Epidermal melanocyte (primary cell): ENCODE measurements at regions not wholly inside any gene's neighbourhood (a gene's known extent, or its start where the extent isn't known, plus 50 kb on each side); places are given as distances from the start of the nearest gene placed in this dataset.

Experiments
- DNase-seq: peaks from one replicate; pipeline ENCODE4 v3.0.0; 2011; ENCODE audit warnings: low spot score; ENCODE audit not compliant: insufficient read length

- DNase-seq: no peak
Measured at GRCh38 chr1:115423776-115424175, 85.7 kb upstream of the NGF start.

GRCh38 chr1:115419571-115419970, 81.5 kb upstream of the NGF start:
- no peak for DNase-seq

- DNase-seq: no peak
Measured at GRCh38 chr1:115413621-115414020, 75.6 kb upstream of the NGF start.

GRCh38 chr1:115413208-115413607, 75.2 kb upstream of the NGF start:
- DNase-seq: no peak

- no peak for DNase-seq
Measured at GRCh38 chr1:115412733-115413132, 74.7 kb upstream of the NGF start.

GRCh38 chr1:115412286-115412685, 74.2 kb upstream of the NGF start:
- no peak for DNase-seq

GRCh38 chr1:115411371-115412063, 73.5 kb upstream of the NGF start:
- DNase-seq: no peak

- DNase-seq: no peak
Measured at GRCh38 chr1:115409094-115410015, 71.3 kb upstream of the NGF start.

- no peak for DNase-seq
Measured at GRCh38 chr1:115408533-115408932, 70.5 kb upstream of the NGF start.

- DNase-seq: no peak
Measured at GRCh38 chr1:115404911-115405310, 66.9 kb upstream of the NGF start.

GRCh38 chr1:115402753-115403184, 64.7 kb upstream of the NGF start:
- DNase-seq: no peak

- no peak for DNase-seq
Measured at GRCh38 chr1:115401676-115402075, 63.6 kb upstream of the NGF start.

- DNase-seq: no peak
Measured at GRCh38 chr1:115400891-115401290, 62.8 kb upstream of the NGF start.

- DNase-seq: no peak
Measured at GRCh38 chr1:115400426-115400825, 62.4 kb upstream of the NGF start.

- no peak for DNase-seq
Measured at GRCh38 chr1:115398745-115399144, 60.7 kb upstream of the NGF start.
